ENCODE measurements at regions not wholly inside any gene's neighbourhood (a gene's known extent, or its start where the extent isn't known, plus 50 kb on each side); places are given as distances from the start of the nearest gene placed in this dataset.

GRCh38 chr21:27812279-27812678, 845.4 kb upstream of the ADAMTS5 start:
- TF ChIP-seq CTCF (IDR thresholded peaks at IDR 0.05) (no peak), POLR2A (IDR thresholded peaks at IDR 0.05) (no peak)
